ENCODE measurements at regions not wholly inside any gene's neighbourhood (a gene's known extent, or its start where the extent isn't known, plus 50 kb on each side); places are given as distances from the start of the nearest gene placed in this dataset.

DNA sequence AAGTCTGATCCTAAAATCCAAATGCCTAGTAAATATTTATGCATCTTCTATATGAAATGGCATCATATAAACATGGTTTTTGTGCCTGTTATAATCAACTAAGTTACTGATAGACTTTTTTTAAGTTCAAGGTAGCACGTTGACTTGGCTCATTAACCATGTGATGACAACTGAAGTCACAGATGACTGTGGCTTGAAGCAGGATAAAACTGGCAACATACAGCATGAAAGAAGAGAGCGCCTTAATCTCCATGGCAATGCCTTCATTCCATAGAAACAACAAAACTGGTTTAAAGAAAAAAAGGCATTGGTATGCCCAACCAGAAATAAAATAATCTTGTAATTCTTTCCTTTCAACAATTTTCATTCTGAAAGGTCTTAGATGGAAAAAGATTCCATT is 188.9 kb upstream of the CDK1 start:
- Histone ChIP-seq H3K4me1 (ENCODE audit: insufficient read depth) (no peaks in the 10 kb centered on the region), H3K9me2 (ENCODE audit: insufficient read depth) (no peaks in the 10 kb centered on the region), H3F3A (replicated peaks; ENCODE audit: low read depth) (no peaks in the 10 kb centered on the region), H3K27ac (ENCODE audit: low read depth) (no peak overlapping the region), H3K4me2 (no peak overlapping the region), H3K27me3 (ENCODE audit: insufficient read depth) (no peaks in the 10 kb centered on the region), H3K36me3 (ENCODE audit: insufficient read depth) (no peaks in the 10 kb centered on the region), H3K4me3 (no peak overlapping the region), H2AFZ (no peak overlapping the region), H4K20me1 (replicated peaks; ENCODE audit: insufficient read depth) (no peaks in the 10 kb centered on the region), H3K79me2 (replicated peaks; ENCODE audit: insufficient read depth) (no peaks in the 10 kb centered on the region)
- Mint-ChIP-seq H3K27ac (no peak overlapping the region), H3K36me3 (ENCODE audit: low read depth) (no peaks in the 10 kb centered on the region; the same call in 2 of the 3 replicates), H3K4me1 (no peaks in the 10 kb centered on the region; the same call in 2 of the 3 replicates), H3K4me3 (no peak overlapping the region), H3K27me3 (ENCODE audit: insufficient read depth, low read depth, poor library complexity) (no peaks in the 10 kb centered on the region), H3K9me3 (no peaks in the 10 kb centered on the region)
- DNase-seq (ENCODE audit: low spot score) (no peak), ATAC-seq (no peak)
- TF ChIP-seq NANOG (IDR thresholded peaks at IDR 0.05; ENCODE audit: borderline replicate concordance), result no peak
- no peak for TF ChIP-seq ZNF114 (CRISPR knock-in tag; IDR thresholded peaks at IDR 0.05)
- TF ChIP-seq CREB1 (CRISPR knock-in tag; IDR thresholded peaks at IDR 0.05; ENCODE audit: low read depth), result no peak
- TF ChIP-seq, protein P1, sequence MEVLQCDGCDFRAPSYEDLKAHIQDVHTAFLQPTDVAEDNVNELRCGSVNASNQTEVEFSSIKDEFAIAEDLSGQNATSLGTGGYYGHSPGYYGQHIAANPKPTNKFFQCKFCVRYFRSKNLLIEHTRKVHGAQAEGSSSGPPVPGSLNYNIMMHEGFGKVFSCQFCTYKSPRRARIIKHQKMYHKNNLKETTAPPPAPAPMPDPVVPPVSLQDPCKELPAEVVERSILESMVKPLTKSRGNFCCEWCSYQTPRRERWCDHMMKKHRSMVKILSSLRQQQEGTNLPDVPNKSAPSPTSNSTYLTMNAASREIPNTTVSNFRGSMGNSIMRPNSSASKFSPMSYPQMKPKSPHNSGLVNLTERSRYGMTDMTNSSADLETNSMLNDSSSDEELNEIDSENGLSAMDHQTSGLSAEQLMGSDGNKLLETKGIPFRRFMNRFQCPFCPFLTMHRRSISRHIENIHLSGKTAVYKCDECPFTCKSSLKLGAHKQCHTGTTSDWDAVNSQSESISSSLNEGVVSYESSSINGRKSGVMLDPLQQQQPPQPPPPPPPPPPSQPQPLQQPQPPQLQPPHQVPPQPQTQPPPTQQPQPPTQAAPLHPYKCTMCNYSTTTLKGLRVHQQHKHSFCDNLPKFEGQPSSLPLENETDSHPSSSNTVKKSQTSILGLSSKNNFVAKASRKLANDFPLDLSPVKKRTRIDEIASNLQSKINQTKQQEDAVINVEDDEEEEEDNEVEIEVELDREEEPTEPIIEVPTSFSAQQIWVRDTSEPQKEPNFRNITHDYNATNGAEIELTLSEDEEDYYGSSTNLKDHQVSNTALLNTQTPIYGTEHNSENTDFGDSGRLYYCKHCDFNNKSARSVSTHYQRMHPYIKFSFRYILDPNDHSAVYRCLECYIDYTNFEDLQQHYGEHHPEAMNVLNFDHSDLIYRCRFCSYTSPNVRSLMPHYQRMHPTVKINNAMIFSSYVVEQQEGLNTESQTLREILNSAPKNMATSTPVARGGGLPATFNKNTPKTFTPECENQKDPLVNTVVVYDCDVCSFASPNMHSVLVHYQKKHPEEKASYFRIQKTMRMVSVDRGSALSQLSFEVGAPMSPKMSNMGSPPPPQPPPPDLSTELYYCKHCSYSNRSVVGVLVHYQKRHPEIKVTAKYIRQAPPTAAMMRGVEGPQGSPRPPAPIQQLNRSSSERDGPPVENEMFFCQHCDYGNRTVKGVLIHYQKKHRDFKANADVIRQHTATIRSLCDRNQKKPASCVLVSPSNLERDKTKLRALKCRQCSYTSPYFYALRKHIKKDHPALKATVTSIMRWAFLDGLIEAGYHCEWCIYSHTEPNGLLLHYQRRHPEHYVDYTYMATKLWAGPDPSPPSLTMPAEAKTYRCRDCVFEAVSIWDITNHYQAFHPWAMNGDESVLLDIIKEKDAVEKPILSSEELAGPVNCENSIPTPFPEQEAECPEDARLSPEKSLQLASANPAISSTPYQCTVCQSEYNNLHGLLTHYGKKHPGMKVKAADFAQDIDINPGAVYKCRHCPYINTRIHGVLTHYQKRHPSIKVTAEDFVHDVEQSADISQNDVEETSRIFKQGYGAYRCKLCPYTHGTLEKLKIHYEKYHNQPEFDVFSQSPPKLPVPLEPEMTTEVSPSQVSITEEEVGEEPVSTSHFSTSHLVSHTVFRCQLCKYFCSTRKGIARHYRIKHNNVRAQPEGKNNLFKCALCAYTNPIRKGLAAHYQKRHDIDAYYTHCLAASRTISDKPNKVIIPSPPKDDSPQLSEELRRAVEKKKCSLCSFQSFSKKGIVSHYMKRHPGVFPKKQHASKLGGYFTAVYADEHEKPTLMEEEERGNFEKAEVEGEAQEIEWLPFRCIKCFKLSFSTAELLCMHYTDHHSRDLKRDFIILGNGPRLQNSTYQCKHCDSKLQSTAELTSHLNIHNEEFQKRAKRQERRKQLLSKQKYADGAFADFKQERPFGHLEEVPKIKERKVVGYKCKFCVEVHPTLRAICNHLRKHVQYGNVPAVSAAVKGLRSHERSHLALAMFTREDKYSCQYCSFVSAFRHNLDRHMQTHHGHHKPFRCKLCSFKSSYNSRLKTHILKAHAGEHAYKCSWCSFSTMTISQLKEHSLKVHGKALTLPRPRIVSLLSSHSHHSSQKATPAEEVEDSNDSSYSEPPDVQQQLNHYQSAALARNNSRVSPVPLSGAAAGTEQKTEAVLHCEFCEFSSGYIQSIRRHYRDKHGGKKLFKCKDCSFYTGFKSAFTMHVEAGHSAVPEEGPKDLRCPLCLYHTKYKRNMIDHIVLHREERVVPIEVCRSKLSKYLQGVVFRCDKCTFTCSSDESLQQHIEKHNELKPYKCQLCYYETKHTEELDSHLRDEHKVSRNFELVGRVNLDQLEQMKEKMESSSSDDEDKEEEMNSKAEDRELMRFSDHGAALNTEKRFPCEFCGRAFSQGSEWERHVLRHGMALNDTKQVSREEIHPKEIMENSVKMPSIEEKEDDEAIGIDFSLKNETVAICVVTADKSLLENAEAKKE (CRISPR knock-in tag; IDR thresholded peaks at IDR 0.05), result no peak
- TF ChIP-seq, protein P2, sequence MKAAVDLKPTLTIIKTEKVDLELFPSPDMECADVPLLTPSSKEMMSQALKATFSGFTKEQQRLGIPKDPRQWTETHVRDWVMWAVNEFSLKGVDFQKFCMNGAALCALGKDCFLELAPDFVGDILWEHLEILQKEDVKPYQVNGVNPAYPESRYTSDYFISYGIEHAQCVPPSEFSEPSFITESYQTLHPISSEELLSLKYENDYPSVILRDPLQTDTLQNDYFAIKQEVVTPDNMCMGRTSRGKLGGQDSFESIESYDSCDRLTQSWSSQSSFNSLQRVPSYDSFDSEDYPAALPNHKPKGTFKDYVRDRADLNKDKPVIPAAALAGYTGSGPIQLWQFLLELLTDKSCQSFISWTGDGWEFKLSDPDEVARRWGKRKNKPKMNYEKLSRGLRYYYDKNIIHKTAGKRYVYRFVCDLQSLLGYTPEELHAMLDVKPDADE (IDR thresholded peaks at IDR 0.05), result no peak
- TF ChIP-seq EZH2phosphoT487 (IDR thresholded peaks at IDR 0.05; ENCODE audit: unreplicated experiment), result no peak
- TF ChIP-seq EZH2 (IDR thresholded peaks at IDR 0.05; ENCODE audit: low read depth, unreplicated experiment), result no peak
- no peak for TF ChIP-seq REST (IDR thresholded peaks at IDR 0.05; ENCODE audit: unreplicated experiment)
- no peak for TF ChIP-seq JUNB (IDR thresholded peaks at IDR 0.05; ENCODE audit: unreplicated experiment)
- TF ChIP-seq STAT1 (IDR thresholded peaks at IDR 0.05; ENCODE audit: unreplicated experiment), result no peak
- TF ChIP-seq CTCF (conservative IDR thresholded peaks at IDR 0.05; ENCODE audit: low read depth in 2 of 2), result no peak
- no peak for TF ChIP-seq ZNF331 (CRISPR knock-in tag; IDR thresholded peaks at IDR 0.05; ENCODE audit: low read depth)
- no peak for TF ChIP-seq POLR2AphosphoS5 (IDR thresholded peaks at IDR 0.05; ENCODE audit: low read depth)

All from GM23338 (cell line).